Suppressor macrophage treated with lipopolysaccharide for 1 hour (primary cell): ENCODE measurements at regions not wholly inside any gene's neighbourhood (a gene's known extent, or its start where the extent isn't known, plus 50 kb on each side); places are given as distances from the start of the nearest gene placed in this dataset.
"Not testable (repeated sequence)": the region's sequence is repeated elsewhere in the genome, so short reads cannot be mapped to it uniquely, and the experiment has no call there.

Experiments used
- DNase-seq, 3 donors: peaks; one replicate each; pipeline ENCODE4 v3.0.0-alpha.2; 2020 to 2022

GRCh38 chr4:54409270-54409817 is 180.3 kb downstream of the PDGFRA start:
- DNase-seq: peak in 2 of 3 donors; percentile 4 to 9

- no peak for DNase-seq
Observed at GRCh38 chr4:54414545-54414944, 185.5 kb downstream of the PDGFRA start.

GRCh38 chr4:54417476-54417875 is 188.4 kb downstream of the PDGFRA start:
- no peak for DNase-seq

- no peak for DNase-seq
Observed at GRCh38 chr4:54418468-54418867, 189.4 kb downstream of the PDGFRA start.

GRCh38 chr4:54423066-54423465 is 194.0 kb downstream of the PDGFRA start:
- no peak for DNase-seq

GRCh38 chr4:54427826-54428225 is 198.7 kb downstream of the PDGFRA start:
- DNase-seq: no peak

- no peak for DNase-seq
Observed at GRCh38 chr4:54428940-54429339, 199.8 kb downstream of the PDGFRA start.

GRCh38 chr4:54433686-54434085 is 204.6 kb downstream of the PDGFRA start:
- peak; percentile 20 to 39 (median 31) for DNase-seq

- peak; percentile 81 to 84 (median 81) for DNase-seq
Observed at GRCh38 chr4:54439831-54440243, 210.7 kb downstream of the PDGFRA start.

GRCh38 chr4:54440394-54441136 is 211.5 kb downstream of the PDGFRA start:
- DNase-seq: peak; percentile 46 to 62 (median 47)

- no peak for DNase-seq
Observed at GRCh38 chr4:54445866-54446265, 211.9 kb upstream of the KIT start.

- DNase-seq: no peak
Observed at GRCh38 chr4:54446581-54446980, 211.2 kb upstream of the KIT start.

GRCh38 chr4:54447304-54447703 is 210.5 kb upstream of the KIT start:
- DNase-seq: no peak

- no peak for DNase-seq
Observed at GRCh38 chr4:54449999-54450398, 207.8 kb upstream of the KIT start.

- not testable (repeated sequence) for DNase-seq
Observed at GRCh38 chr4:54466960-54467359, 190.8 kb upstream of the KIT start.

GRCh38 chr4:54473077-54473545 is 184.6 kb upstream of the KIT start:
- no peak for DNase-seq

GRCh38 chr4:54473798-54474197 is 184.0 kb upstream of the KIT start:
- DNase-seq: no peak

- no peak for DNase-seq
Observed at GRCh38 chr4:54475546-54475945, 182.2 kb upstream of the KIT start.

GRCh38 chr4:54482529-54483200 is 175.1 kb upstream of the KIT start:
- no peak for DNase-seq

- no peak for DNase-seq
Observed at GRCh38 chr4:54484383-54484782, 173.4 kb upstream of the KIT start.

GRCh38 chr4:54487491-54487890 is 170.3 kb upstream of the KIT start:
- no peak for DNase-seq

GRCh38 chr4:54493862-54494261 is 163.9 kb upstream of the KIT start:
- DNase-seq: no peak

- no peak for DNase-seq
Observed at GRCh38 chr4:54495091-54495490, 162.7 kb upstream of the KIT start.

- no peak for DNase-seq
Observed at GRCh38 chr4:54495641-54496040, 162.1 kb upstream of the KIT start.
